Heart left ventricle (tissue), 13 donors: ENCODE measurements at regions not wholly inside any gene's neighbourhood (a gene's known extent, or its start where the extent isn't known, plus 50 kb on each side); places are given as distances from the start of the nearest gene placed in this dataset.

Experiments
- CTCF ChIP-seq, 12 donors: fragments of 200-600 bp; sonication (generic) in 4 of 12; IDR thresholded peaks; one replicate each; pipeline versions ENCODE4 v1.5.0 to v1.8.0; 2018 to 2022; ENCODE audit warnings: antibody characterized with exemption in 12 of 12, mild to moderate bottlenecking in 5 of 12
- POLR2A ChIP-seq, 2 donors: fragments of 450-650 bp; IDR thresholded peaks; one replicate each; pipeline ENCODE4 v1.6.1; 2017; ENCODE audit warnings: antibody characterized with exemption in 2 of 2, mild to moderate bottlenecking in 2 of 2, moderate library complexity in 2 of 2
- donor health status: ischemic (EF 13 %, LVEDD 7.1; RV severe dilation, severe dysfunction).
- donor health status: DM: no; HTN: yes; CAD: no.
- donor health status: DM: no; HTN: no; CAD: no.
- donor health status: ischemic (EF 25% LVEDD 6.9; RV normal size, moderate dysfunction).
- donor health status: ischemic (EF 25% LVEDD 5.7; RV mildly dilated, moderate dysfunction).
- donor health status: ischemic (EF 35%, LVEDD 5.7; RV mildly dilated, moderate dysfunction).
- donor health status: nonischemic (EF 11% LVEDD 7.7; RV severe dilation, severe dysfunction).
- donor health status: DM: yes; HTN: yes; CAD: no.
- donor health status: PGD.
- donor health status: ischemic (EF 29% LVEDD 5.4; RV normal size, mild dysfunction).
- donor health status: nonischemic (EF 23%, LVEDD 6.1; RV moderate dilation, normal function).

- TF ChIP-seq POLR2A (IDR thresholded peaks at IDR 0.05) (no peak), CTCF (IDR thresholded peaks at IDR 0.05) (no peak)
Observed at GRCh38 chr2:9781252-9781651, 62.0 kb upstream of the TAF1B start.
